ENCODE measurements at regions not wholly inside any gene's neighbourhood (a gene's known extent, or its start where the extent isn't known, plus 50 kb on each side); places are given as distances from the start of the nearest gene placed in this dataset.

DNA sequence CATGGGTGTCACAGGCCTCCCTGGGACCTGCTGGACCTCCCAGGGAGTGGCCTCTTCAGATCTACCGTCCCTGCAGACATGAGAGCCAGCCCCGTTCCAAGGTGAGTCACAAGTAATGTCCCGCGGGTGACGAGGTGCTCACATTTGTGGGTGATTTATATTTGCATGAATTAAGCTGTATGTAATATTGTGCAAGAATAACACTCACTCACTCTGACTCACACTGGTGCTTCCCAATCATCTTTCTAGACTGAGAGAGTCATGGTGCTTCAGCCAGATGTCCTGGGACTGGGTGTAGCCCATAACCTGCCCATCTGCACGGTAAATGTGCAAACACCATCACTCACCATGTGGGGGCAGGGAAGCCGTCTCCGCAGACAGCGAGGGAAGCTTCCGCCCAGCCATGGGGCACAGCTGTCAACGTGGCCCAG is 347.5 kb upstream of the SALL3 start:
- Mint-ChIP-seq H3K27me3 (no peaks in the 10 kb centered on the region), H3K4me3 (no peak overlapping the region), H3K9me3 (peaks cover 4 to 18% (median 11%) of the 10 kb centered on the region in 7 donors), H3K36me3 (no peaks in the 10 kb centered on the region), H3K27ac (peak overlapping the region in 1 of 3 donors; percentile 6), H3K4me1 (peaks cover 0 to 19% (median 4%) of the 10 kb centered on the region in 4 donors)
- Histone ChIP-seq H3K4me1 (ENCODE audit: control insufficient read depth, insufficient read depth, low read length, poor library complexity, severe bottlenecking) (no peaks in the 10 kb centered on the region), H3K27me3 (ENCODE audit: control insufficient read depth, insufficient read depth, low read length) (no peaks in the 10 kb centered on the region), H3K27ac (ENCODE audit: insufficient read depth, low read length, poor library complexity, severe bottlenecking) (no peak overlapping the region), H3K36me3 (ENCODE audit: control insufficient read depth, insufficient read depth, low read length) (no peaks in the 10 kb centered on the region), H3K9me3 (ENCODE audit: control insufficient read depth in 2 of 2, low read length in 2 of 2) (peaks cover 0 to 5% of the 10 kb centered on the region in 2 experiments), H3K4me3 (ENCODE audit: low read depth, low read length) (no peak overlapping the region)
- ATAC-seq (ENCODE audit: low read depth in 2 of 2): no peak
- DNase-seq: no peak

DNA sequence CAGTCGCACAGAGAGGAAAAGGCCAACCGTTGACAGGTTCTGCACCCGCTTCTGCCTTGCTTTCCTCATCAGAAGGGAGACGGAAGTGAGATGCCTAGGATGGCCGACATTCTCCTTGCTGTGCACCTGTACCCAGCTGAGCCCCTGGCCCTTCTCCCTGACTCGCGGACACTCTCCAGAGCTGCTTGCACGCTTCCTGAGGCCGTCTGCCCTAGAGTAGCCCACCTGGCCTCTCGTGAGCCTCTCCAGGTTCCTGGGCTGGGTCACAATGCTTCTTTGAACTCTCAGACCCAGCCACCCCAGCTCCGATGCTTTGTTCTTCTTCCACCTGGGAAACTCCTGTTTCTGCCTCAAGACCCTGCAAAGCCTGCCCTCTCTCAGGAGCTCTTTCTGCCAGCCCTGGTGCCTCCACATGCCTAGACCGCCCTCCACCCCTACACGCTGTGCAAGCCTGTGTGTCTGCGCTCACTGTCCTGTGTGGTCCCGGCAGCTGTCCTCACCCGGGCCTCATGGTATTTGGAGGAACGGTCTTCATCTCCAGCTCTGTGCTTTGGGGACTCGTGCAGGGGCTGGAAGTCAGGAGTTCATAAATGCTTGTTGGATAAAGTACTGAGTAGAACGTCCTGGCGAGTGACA is 345.4 kb upstream of the SALL3 start:
- Histone ChIP-seq H3K27me3 (ENCODE audit: control insufficient read depth, insufficient read depth, low read length) (no peaks in the 10 kb centered on the region), H3K27ac (ENCODE audit: insufficient read depth, low read length, poor library complexity, severe bottlenecking) (no peak overlapping the region), H3K4me1 (ENCODE audit: control insufficient read depth, insufficient read depth, low read length, poor library complexity, severe bottlenecking) (no peaks in the 10 kb centered on the region), H3K9me3 (ENCODE audit: control insufficient read depth in 2 of 2, low read length in 2 of 2) (peaks cover 0 to 5% of the 10 kb centered on the region in 2 experiments), H3K36me3 (ENCODE audit: control insufficient read depth, insufficient read depth, low read length) (no peaks in the 10 kb centered on the region), H3K4me3 (ENCODE audit: low read depth, low read length) (no peak overlapping the region)
- DNase-seq (no peak), ATAC-seq (ENCODE audit: low read depth in 2 of 2) (no peak)
- H3K4me3 Mint-ChIP-seq: no peak overlapping the region
- peaks cover 4 to 17% (median 11%) of the 10 kb centered on the region in 7 donors for H3K9me3 Mint-ChIP-seq
- no peaks in the 10 kb centered on the region for H3K27me3 Mint-ChIP-seq
- H3K27ac Mint-ChIP-seq: peak overlapping the region in 1 of 3 donors; percentile 76
- H3K4me1 Mint-ChIP-seq: peaks cover 0 to 19% (median 4%) of the 10 kb centered on the region in 4 donors
- H3K36me3 Mint-ChIP-seq: no peaks in the 10 kb centered on the region

- Mint-ChIP-seq H3K36me3 (no peaks in the 10 kb centered on the region), H3K4me3 (no peak overlapping the region), H3K9me3 (peaks cover 4 to 15% (median 11%) of the 10 kb centered on the region in 7 donors), H3K27ac (no peak overlapping the region), H3K4me1 (peaks cover 0 to 19% (median 4%) of the 10 kb centered on the region in 4 donors), H3K27me3 (no peaks in the 10 kb centered on the region)
- no peak overlapping the region for H3K27ac ChIP-seq (ENCODE audit: insufficient read depth, low read length, poor library complexity, severe bottlenecking)
- H3K9me3 ChIP-seq (ENCODE audit: control insufficient read depth in 2 of 2, low read length in 2 of 2): peaks cover 0 to 5% of the 10 kb centered on the region in 2 experiments
- no peak for DNase-seq
- no peak overlapping the region for H3K4me3 ChIP-seq (ENCODE audit: low read depth, low read length)
- H3K4me1 ChIP-seq (ENCODE audit: control insufficient read depth, insufficient read depth, low read length, poor library complexity, severe bottlenecking): no peaks in the 10 kb centered on the region
- H3K36me3 ChIP-seq (ENCODE audit: control insufficient read depth, insufficient read depth, low read length): no peaks in the 10 kb centered on the region
- H3K27me3 ChIP-seq (ENCODE audit: control insufficient read depth, insufficient read depth, low read length): no peaks in the 10 kb centered on the region
- ATAC-seq (ENCODE audit: low read depth in 2 of 2): no peak
Observed at GRCh38 chr18:78635093-78635800, 344.4 kb upstream of the SALL3 start.

DNA sequence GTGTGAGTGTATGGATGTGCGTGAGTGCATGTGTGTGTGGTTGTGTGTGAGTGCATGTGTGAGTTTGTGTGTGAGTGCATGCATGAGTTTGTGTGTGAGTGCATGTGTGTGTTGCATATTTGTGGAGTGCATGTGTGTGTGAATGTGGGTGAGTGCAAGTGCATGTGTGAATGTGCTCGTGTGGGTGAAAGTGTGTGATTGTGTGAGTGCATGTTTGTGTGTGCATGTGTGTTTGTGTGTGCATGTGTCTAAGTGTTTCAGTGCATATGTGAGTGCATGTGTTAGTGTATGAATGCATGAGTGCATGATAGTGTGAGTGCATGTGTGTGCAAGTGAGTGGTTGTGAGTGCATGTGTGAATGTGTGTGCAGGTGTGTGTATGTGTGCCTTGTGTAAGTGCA is 343.4 kb upstream of the SALL3 start:
- no peak overlapping the region for H3K4me3 Mint-ChIP-seq
- H3K4me3 ChIP-seq (ENCODE audit: low read depth, low read length): no peak overlapping the region
- H3K27me3 Mint-ChIP-seq: no peaks in the 10 kb centered on the region
- no peak overlapping the region for H3K27ac Mint-ChIP-seq
- ATAC-seq (ENCODE audit: low read depth in 2 of 2) (no peak), DNase-seq (no peak)
- H3K4me1 ChIP-seq (ENCODE audit: control insufficient read depth, insufficient read depth, low read length, poor library complexity, severe bottlenecking): no peaks in the 10 kb centered on the region
- no peak overlapping the region for H3K27ac ChIP-seq (ENCODE audit: insufficient read depth, low read length, poor library complexity, severe bottlenecking)
- H3K27me3 ChIP-seq (ENCODE audit: control insufficient read depth, insufficient read depth, low read length): no peaks in the 10 kb centered on the region
- H3K4me1 Mint-ChIP-seq: peaks cover 0 to 19% (median 4%) of the 10 kb centered on the region in 4 donors
- H3K9me3 ChIP-seq (ENCODE audit: control insufficient read depth in 2 of 2, low read length in 2 of 2): peaks cover 0 to 5% of the 10 kb centered on the region in 2 experiments
- no peaks in the 10 kb centered on the region for H3K36me3 ChIP-seq (ENCODE audit: control insufficient read depth, insufficient read depth, low read length)
- H3K36me3 Mint-ChIP-seq: no peaks in the 10 kb centered on the region
- peaks cover 4 to 11% (median 8%) of the 10 kb centered on the region in 7 donors for H3K9me3 Mint-ChIP-seq

DNA sequence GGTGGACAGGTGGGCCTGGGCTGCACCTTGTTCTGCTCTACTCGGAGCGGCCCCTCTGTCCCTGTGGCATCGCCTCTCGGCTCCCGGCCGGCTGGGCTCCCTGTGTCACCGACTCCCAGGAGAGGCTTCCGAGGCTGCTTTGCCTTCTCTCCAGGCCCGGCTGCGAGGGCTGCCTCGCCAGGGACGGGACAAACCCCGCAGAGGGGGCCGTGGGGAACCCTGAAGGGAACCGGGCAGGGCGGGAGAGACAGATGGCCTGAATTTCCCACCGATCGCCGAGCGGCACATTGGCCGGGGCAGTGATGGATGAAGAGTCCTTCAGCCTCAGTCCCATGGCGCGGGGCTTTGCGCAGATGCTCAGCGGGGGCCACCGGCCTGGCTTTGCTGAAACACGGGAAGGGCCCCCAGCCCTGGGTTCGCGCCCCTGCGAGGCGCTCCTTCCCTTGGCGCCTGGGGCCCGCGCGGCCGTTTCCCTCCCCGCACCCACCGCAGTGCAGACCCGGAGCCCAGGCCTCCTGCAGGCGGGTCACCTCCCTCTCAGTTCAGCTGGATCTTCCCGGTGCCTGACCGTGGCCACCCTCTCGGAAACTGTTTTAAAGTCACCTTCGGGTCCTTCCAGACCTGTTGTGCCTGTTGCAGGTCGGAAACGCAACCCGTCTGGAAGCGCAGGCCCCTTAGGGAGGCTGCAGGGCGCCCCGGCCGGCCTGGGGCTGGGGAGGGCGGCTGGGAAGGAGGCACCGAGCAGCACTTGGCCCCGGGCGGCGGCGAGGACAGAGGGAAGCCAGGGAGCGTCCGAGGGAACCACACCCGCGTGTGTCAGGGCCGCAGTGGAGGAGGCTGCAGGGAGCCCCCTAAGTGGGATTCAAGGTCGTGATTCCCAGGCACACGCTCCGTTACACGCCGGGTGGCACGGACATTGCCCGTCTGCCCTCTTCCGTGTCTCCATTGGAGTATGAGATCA is 341.9 kb upstream of the SALL3 start:
- Mint-ChIP-seq H3K36me3 (no peaks in the 10 kb centered on the region), H3K4me1 (peaks cover 0 to 19% (median 4%) of the 10 kb centered on the region in 4 donors), H3K9me3 (peaks cover 2 to 11% (median 7%) of the 10 kb centered on the region in 7 donors), H3K27ac (no peak overlapping the region), H3K27me3 (no peaks in the 10 kb centered on the region), H3K4me3 (no peak overlapping the region)
- Histone ChIP-seq H3K9me3 (ENCODE audit: control insufficient read depth in 2 of 2, low read length in 2 of 2) (peaks cover 0 to 5% of the 10 kb centered on the region in 2 experiments), H3K27me3 (ENCODE audit: control insufficient read depth, insufficient read depth, low read length) (no peaks in the 10 kb centered on the region), H3K27ac (ENCODE audit: insufficient read depth, low read length, poor library complexity, severe bottlenecking) (no peak overlapping the region), H3K36me3 (ENCODE audit: control insufficient read depth, insufficient read depth, low read length) (no peaks in the 10 kb centered on the region), H3K4me1 (ENCODE audit: control insufficient read depth, insufficient read depth, low read length, poor library complexity, severe bottlenecking) (no peaks in the 10 kb centered on the region), H3K4me3 (ENCODE audit: low read depth, low read length) (no peak overlapping the region)
- ATAC-seq (ENCODE audit: low read depth in 2 of 2) (no peak), DNase-seq (no peak)

DNA sequence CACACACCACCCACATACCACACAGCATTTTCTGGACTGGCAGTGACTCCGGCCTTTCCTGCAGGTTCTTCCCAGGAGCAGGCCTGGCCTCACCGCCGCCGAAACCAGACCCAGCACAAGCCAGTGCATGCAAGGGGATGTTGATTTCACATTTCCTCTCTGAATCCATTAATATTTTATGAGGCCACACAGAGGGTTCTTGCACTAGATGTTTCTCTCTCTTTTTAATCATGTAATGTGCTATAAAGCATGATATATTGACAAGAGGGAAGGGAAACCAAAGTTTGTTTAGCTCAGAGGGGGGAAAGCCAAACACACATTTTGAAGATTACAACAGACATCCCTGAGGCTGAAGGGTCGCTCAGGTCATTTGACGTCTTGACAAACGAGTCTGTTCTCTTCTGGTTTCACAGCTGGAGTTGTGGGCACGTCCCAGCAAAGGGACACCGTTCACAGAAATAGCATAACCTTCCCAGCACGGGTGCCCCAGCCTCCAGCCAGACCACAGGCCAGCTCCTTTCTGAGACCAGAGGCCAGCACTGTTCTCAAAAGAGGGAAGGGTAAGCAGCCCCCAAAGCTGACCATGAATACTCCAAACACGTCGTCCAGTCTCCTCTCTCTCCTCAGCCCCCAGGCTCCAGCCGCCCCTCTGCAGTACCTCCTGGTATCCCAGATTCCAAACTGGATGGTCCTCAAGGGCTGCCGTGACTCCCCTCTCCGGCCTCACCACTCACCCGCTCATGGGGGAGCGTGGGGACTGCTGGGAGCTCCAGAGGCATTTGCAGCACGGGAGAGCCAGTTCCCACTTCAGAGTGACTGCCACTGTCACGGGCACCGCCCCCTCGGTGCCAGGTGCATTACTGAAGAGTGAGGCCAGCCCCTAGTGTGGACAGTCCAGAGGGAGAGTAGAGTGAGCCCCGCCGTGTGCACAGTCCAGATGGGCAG is 340.3 kb upstream of the SALL3 start:
- no peak overlapping the region for H3K4me3 Mint-ChIP-seq

More for the DNA sequence above, 340.3 kb upstream of the SALL3 start:
- Mint-ChIP-seq H3K9me3 (peaks cover 2 to 9% (median 6%) of the 10 kb centered on the region in 7 donors), H3K27ac (no peak overlapping the region), H3K36me3 (no peaks in the 10 kb centered on the region), H3K4me1 (peaks cover 0 to 16% (median 4%) of the 10 kb centered on the region in 4 donors), H3K27me3 (no peaks in the 10 kb centered on the region)
- no peak for ATAC-seq (ENCODE audit: low read depth in 2 of 2)
- no peak for DNase-seq
- no peaks in the 10 kb centered on the region for H3K27me3 ChIP-seq (ENCODE audit: control insufficient read depth, insufficient read depth, low read length)
- no peak overlapping the region for H3K4me3 ChIP-seq (ENCODE audit: low read depth, low read length)
- no peaks in the 10 kb centered on the region for H3K36me3 ChIP-seq (ENCODE audit: control insufficient read depth, insufficient read depth, low read length)
- H3K9me3 ChIP-seq (ENCODE audit: control insufficient read depth in 2 of 2, low read length in 2 of 2): peaks cover 0 to 5% of the 10 kb centered on the region in 2 experiments
- no peaks in the 10 kb centered on the region for H3K4me1 ChIP-seq (ENCODE audit: control insufficient read depth, insufficient read depth, low read length, poor library complexity, severe bottlenecking)
- no peak overlapping the region for H3K27ac ChIP-seq (ENCODE audit: insufficient read depth, low read length, poor library complexity, severe bottlenecking)
